ENCODE measurements at regions not wholly inside any gene's neighbourhood (a gene's known extent, or its start where the extent isn't known, plus 50 kb on each side); places are given as distances from the start of the nearest gene placed in this dataset.
A peak's percentile ranks its signal among the peaks of the same experiment; 100 is the strongest.
"Not testable (repeated sequence)": the region's sequence is repeated elsewhere in the genome, so short reads cannot be mapped to it uniquely, and the experiment has no call there.

GRCh38 chr11:15821451-15821850 is 534.9 kb downstream of the SOX6 start:
- DNase-seq: no peak

- DNase-seq: no peak
Observed at GRCh38 chr11:15824060-15824459, 532.3 kb downstream of the SOX6 start.

GRCh38 chr11:15825976-15826650 is 530.2 kb downstream of the SOX6 start:
- DNase-seq: no peak

DNA sequence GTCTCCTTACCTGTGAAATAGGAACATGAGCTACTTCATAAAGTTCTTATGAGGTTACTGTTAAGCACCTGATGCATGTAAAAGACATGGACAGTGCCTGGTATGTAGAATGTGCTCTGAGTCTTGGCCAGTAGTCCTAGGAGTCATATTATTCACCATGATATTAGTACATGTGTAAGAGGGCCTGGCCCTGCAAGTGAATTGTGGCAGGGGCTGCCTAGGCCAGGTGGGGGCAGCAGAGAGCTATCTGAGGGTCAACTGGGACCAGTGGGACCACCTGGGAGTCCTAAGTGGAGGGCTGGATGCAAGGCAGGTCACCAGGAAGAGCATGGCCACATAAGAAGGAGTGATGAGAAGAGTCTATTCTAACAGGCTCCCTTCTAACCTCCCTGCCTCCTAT is 529.5 kb downstream of the SOX6 start:
- DNase-seq: peak; percentile 68

GRCh38 chr11:15828215-15828853 is 528.0 kb downstream of the SOX6 start:
- no peak for DNase-seq

- DNase-seq: peak; percentile 45
Observed at GRCh38 chr11:15829312-15829711, 527.0 kb downstream of the SOX6 start.

DNA sequence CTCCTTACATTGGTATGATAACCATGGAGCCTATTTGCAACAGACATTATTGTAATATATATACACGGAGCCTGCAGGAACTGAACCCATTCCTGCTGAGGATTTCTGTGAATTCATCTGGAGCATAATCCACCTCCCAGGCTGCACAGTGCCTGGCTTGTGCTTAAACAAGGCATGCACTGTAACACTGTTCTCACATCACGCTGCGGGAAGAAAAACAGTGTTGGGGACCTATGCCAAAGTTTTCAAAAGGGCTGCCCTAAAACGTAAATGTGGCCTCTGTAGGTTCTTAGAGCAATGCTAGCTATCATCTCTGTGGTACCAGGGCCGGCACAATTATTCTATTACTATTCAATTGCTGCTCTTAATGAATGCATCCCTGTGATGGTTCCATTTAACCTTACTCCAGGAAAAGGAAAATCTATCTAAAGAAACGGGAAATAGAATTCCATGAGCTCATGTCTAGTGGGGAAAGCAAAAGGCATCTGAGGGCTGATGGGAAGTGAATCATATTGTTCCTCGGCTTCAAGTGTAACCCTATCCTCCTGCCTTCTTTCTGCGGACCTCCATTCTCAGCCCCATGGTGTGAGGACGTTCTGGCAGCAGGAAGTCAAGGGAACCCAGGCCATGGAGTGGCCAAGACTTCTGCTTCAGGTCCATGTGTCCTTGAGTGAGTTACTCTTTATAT is 525.5 kb downstream of the SOX6 start:
- DNase-seq: no peak

GRCh38 chr11:15835788-15836411 is 520.4 kb downstream of the SOX6 start:
- DNase-seq: no peak

DNA sequence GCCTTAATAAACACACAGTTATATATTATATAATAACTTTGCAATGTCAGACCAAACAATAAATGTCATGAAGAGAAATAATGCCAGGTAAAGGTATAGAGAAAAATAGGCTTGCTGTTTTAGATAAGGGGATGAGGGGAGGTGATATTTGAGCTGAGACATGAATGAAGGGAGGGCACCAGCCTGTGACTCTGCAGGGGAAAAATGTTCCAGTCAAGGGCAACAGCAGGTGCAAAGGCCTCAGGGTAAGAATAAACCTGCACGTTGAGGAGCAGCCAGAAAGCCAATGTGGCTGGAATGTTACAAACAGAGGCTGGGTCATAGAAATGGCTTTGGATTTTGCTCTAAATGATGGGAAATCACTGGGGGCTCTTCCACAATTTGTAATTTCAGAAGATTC is 519.6 kb downstream of the SOX6 start:
- no peak for DNase-seq

DNA sequence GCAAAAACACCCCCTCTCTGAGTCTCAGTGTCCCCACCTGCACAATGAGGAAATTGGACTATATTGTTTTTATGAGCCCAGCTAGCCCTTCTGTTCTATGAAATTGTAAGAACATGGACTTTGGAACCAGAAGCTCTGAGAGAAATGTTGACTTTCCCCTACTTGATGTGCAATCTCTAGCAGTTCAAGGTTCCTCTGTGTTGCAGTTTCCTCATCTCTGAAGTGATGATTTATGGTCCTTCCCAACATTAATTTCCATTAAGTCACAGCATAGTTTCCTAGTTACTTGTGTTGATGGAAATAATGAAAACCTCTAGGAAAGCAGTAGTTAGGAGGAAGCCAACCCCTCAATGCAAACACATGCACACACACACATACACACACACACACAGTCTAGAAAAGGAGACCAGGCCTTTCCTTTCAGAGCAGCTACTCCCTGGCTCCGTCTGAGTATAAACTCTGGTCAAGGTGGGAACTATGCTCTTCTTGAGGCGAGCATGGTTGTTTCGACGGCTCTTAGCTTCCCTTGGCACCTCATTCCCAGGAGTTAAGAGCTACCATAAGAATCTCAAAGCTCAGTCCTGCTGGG is 518.4 kb downstream of the SOX6 start:
- no peak for DNase-seq

DNA sequence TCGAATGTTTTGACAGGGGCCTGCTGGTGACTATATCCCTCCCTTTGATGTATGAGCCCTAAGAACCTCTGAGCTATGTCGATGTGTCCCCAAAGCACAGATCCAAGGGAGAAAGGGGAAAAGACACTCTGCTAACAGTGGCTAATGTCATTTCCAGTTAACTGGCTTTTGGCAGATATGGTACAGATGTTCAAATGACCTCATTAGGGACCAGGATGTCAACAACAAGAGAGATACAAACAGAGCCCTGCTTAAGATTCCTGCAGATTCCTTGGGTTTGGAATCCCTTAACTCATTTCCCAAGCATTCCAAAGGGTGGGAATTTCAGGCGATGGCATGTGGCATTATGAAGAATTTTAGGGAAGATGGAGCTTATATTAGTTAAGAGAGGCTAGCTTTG is 517.3 kb downstream of the SOX6 start:
- no peak for DNase-seq

DNA sequence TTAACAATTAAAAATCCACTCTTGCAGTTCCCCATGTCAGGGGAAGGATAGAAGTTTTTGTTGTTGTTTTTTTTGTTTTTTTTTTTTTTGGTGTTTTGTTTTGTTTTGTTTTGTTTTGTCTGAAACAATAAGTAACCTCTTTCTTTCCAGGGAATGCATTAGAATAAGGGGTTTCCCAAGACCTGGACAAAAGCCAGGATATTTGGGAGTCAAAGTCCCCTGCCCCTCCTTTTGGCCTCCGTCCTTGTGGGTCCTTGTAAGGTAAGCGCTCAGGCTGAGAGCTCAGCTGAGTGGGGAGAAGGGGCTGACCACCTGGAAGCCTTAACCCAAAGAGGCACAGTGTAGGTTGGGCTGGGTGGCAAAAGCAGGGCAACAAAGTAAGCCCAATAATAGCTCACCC is 515.4 kb downstream of the SOX6 start:
- DNase-seq: no peak

DNA sequence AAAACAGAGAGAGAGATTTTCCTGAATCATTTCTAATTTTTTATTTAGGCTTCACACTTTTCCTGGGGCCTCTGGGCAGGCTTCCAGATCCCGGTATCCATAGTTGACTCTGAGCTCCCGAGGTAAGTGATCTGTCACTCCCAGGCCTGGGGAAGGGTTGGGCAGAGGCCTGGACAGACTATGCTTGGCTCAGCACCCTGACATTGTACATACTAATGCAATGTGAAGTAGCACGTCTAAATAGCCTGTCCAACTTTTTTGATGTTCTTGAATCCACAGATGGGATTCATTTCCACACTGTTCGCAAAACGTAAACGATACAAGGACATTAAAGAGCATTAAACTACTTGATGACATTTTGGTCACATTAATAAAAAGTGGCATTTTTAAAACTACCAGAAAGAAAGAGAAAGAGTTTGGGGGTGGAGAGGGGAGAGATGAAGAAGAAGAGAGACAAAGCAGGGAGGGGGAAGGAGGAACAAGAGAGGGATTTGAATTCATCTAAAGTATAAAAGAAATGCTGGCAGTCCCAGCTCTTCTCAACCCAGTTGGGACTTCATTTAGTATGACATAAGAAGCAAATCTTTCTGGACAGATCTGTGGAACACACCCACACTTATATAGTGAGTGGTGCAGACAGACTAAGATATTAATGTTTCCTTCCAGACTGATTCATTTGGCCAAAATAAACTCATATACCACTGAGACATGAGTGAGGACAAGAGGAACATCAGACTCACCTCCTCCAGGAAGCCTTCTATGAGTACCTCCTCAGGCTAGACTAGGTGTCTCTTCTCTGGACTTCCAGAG is 514.2 kb downstream of the SOX6 start:
- DNase-seq: no peak

DNA sequence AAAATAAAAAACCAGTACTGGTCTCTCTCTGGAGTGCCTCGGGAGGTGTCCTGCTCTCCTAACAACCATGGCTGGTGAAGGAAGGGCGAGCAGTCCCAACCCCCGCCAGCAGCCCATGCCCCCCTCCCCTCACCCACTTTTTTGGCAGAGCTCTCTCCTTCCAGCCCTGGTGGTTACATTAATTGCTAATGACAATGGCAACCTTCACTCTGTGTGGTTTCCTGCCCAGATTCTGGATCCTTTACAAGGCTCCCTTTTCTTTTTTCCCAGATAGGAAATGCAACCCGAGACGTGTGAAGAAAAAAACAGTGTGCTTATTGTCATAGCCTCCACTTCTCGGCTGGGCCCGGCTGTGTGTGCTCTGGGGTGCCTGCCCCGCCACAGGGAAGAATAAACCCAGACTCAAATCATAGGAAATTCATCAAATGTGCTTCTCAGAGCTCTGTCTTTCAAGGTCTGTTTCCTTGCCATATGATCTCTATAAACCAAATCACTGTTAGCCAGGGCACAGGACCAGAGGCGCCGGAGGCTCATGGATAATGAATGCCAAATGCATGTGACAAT is 513.0 kb downstream of the SOX6 start:
- DNase-seq: no peak

DNA sequence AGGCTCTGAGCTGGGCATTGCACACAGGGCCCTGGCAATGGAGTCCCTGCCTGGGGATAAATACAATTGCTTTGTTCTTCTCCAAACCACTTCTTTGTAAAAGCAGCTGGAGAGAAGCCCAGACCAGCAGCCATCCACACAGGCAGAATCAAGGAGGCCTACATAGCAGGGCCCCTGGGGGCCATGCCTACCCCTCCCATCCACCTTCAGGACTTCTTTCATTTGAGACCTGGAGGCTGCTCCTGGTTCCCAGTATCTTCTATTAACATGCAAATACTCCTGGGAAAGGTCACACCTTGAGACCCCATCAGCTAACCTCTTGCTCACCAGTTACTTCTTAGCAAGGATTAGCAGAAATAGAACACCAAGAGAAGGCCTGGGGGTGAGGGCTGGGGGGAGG is 511.1 kb downstream of the SOX6 start:
- no peak for DNase-seq

DNA sequence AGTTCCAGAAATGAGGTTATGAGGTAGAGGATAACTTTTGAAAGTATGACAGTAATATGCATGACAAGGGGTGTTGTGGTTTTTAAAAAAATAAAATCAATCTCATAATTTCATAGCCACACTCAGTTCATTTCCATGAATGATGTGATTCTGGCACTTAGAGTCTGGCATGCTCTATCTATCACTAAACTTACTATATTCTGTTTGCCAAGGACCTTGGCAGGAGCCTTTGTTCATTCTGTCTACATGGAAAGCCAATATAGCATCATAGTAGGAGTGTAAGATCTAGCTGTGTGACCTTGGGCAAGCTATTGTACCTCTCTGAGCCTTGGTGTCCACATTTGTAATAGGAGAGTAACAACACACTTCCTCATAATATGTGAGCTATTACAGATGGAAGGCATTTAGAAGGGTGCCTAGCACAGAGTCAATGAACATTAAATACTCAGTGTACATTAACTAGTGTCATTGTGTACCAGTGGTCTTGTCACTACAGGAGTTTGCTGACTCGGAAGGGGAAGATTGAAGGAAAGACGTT is 507.6 kb downstream of the SOX6 start:
- no peak for DNase-seq

DNA sequence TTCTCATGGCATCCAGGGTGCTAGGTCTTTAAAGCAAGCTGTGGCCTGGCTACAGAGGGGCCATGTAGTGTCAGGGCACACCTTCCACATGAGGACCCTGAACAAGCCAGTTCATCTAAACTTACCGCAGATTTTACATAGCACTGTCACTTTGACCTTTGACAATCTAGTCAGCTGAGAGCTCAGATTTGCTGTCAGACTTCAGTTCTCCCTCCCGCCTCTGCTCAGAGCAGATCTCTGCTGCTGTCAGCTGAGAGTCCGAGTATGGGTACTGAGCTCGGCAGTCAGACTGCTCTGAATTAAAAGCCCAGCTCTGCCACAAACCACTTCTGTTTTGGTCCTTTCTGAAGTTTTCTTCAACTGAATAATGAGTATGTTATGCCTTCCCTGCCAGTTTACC is 507.1 kb downstream of the SOX6 start:
- DNase-seq: peak; percentile 6

- not testable (repeated sequence) for DNase-seq
Observed at GRCh38 chr11:15850335-15850734, 506.0 kb downstream of the SOX6 start.

DNA sequence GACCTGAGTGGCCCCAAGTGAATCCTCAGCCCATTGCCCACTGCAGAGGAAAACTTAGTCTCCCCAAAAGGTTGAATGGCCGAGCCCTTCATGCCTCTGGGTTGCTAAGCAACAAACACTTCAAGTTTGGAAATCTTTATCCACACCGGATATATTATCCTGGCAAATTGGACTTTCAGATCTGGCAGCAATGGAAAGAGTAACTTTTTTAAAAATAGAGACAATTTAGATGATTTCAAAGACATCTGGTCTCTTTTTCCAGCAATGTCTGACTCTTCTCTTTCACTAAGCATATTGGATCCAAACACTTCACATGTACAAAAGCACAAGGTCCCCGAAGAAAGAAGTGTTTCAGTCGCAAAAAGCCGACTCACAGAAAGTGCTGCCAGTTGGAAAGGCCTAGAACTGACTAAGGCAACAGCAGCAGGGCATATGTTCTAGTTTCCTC is 505.3 kb downstream of the SOX6 start:
- DNase-seq: no peak

DNA sequence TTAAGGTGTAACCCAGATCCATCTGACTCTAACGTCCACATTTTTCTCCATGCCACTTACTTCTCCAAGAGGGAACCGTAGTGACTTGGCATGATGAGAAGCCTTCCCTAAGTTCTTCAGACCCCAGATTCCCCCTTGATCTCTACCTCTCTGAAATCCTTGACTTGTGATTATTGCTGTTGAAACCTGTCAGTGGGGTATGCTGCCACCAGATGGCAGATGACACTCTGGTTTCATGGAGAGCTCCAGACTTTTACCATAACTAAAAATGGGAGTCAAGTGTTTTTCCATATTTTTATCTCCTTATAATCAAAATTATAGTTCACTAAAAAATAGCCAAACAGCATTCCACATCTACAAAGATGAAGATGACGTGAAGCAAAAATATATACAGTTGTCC is 504.2 kb downstream of the SOX6 start:
- peak; percentile 48 for DNase-seq

DNA sequence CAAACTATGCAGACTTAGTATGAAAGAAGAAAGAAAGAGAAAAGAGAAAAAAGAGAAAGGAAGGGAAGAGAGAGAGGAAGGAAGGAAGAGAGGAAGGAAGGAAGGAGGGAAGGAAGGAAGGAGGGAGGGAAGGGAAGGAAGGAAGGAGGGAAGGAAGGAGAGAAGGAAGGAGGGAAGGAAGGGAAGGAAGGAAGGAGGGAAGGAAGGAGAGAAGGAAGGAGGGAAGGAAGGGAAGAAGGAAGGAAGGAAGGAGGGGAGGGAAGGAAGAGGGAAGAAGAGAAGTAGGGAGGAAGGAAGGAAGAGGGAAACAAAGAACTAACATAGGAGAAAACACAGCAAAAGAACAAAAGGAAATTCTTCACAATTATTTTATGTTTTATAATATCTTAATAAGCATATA is 502.1 kb downstream of the SOX6 start:
- DNase-seq: no peak

- DNase-seq: no peak
Observed at GRCh38 chr11:15858881-15859280, 497.5 kb downstream of the SOX6 start.
